Heart left ventricle (tissue), 13 donors: ENCODE measurements at regions not wholly inside any gene's neighbourhood (a gene's known extent, or its start where the extent isn't known, plus 50 kb on each side); places are given as distances from the start of the nearest gene placed in this dataset.

Experiments used
- CTCF ChIP-seq, 12 donors: fragments of 200-600 bp; sonication (generic) in 4 of 12; IDR thresholded peaks; one replicate each; pipeline versions ENCODE4 v1.5.0 to v1.8.0; 2018 to 2022; ENCODE audit warnings: antibody characterized with exemption in 12 of 12, mild to moderate bottlenecking in 5 of 12
- POLR2A ChIP-seq, 2 donors: fragments of 450-650 bp; IDR thresholded peaks; one replicate each; pipeline ENCODE4 v1.6.1; 2017; ENCODE audit warnings: antibody characterized with exemption in 2 of 2, mild to moderate bottlenecking in 2 of 2, moderate library complexity in 2 of 2
- donor health status: ischemic (EF 13 %, LVEDD 7.1; RV severe dilation, severe dysfunction).
- donor health status: DM: no; HTN: yes; CAD: no.
- donor health status: DM: no; HTN: no; CAD: no.
- donor health status: ischemic (EF 25% LVEDD 6.9; RV normal size, moderate dysfunction).
- donor health status: ischemic (EF 25% LVEDD 5.7; RV mildly dilated, moderate dysfunction).
- donor health status: ischemic (EF 35%, LVEDD 5.7; RV mildly dilated, moderate dysfunction).
- donor health status: nonischemic (EF 11% LVEDD 7.7; RV severe dilation, severe dysfunction).
- donor health status: DM: yes; HTN: yes; CAD: no.
- donor health status: PGD.
- donor health status: ischemic (EF 29% LVEDD 5.4; RV normal size, mild dysfunction).
- donor health status: nonischemic (EF 23%, LVEDD 6.1; RV moderate dilation, normal function).

GRCh38 chr10:34010891-34011290 is 676.4 kb upstream of the NRP1 start:
- TF ChIP-seq CTCF (IDR thresholded peaks at IDR 0.05) (no peak), POLR2A (IDR thresholded peaks at IDR 0.05) (no peak)
